ENCODE measurements at regions not wholly inside any gene's neighbourhood (a gene's known extent, or its start where the extent isn't known, plus 50 kb on each side); places are given as distances from the start of the nearest gene placed in this dataset.

DNA sequence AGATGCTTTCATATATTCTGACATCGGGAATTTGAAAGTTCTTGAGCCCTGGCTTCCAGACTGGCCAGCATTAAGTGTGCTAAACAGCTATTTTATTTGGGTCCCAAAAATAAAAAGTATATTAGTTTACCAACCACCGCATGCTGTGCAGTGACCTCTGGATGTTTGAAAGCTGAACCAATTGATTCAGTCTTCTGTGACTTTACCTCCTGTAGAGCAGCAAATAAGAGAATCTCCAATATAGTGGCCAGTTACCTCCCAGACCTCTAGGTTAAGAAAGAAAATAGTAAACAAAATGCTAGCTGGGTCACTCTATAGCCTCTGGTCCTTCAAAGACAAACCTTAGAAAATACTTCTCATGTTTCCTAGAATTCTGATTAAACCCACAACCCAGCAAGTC, 424.6 kb upstream of the NFE2L3 start:
- TF ChIP-seq POLR2A (IDR thresholded peaks at IDR 0.05; ENCODE audit: low read length) (no peak), GATA1 (IDR thresholded peaks at IDR 0.05; ENCODE audit: low read depth, low read length) (no peak)

Measured in erythroblast (primary cell).